Stimulated activated naive CD4-positive, alpha-beta T cell treated with Interleukin-2 at 50 U/mL for 16 hours (primary cell): ENCODE measurements at regions not wholly inside any gene's neighbourhood (a gene's known extent, or its start where the extent isn't known, plus 50 kb on each side); places are given as distances from the start of the nearest gene placed in this dataset.

Experiments used
- DNase-seq: peaks from one replicate; lab custom pipeline; 2025; lab: John Stamatoyannopoulos, UW

DNA sequence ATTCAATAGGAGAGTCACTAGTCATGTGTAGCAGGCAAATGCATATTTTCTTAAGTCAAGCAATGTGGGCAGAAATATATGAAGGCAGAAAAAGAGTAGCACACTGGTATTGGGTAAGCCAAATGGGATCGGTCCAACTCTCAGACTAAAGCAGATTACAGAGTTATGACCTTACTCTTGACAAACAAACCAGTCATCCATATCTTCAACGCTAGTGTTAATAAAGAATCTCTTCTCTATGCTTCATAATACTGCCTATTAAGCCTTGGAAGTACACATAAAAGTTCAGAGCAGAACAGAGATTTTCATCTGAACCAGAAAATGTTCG lies 320.2 kb upstream of the JARID2 start:
- no peak for DNase-seq

DNA sequence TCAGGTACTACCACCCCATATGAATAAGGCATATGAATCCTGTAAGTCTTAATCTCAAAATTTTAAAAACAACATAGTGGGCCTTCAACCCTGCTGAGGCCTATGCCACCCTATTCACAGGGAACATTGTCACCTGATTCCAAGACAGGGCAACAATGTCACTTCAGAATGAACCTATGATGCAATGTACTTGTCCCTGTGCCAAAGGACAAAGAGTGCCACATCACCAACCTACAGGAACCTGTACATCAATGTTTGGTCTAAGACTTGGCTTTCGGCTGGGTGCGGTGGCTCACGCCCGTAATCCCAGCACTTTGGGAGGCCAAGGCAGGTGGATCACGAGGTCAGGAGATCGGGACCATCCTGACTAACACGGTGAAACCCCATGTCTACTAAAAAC lies 318.5 kb upstream of the JARID2 start:
- no peak for DNase-seq

DNA sequence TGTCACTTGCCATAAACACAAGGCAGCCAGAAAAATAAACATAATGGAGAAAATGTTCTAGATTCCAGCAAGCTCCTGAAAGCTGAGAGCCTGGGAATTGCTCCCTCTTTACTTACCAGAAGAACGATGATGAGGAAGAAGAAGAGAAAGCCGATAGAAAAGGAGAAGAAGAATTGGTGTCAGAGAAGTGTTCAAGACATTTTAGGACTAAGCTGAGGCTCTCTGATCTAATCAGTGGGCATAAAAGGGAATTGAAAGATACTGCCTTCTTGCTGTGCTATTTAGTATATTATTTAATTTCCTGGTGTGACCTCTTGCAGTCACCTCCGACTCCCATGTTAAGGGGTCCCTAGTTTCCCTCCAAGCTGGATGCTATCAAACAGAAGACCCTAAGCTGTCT lies 316.6 kb upstream of the JARID2 start:
- DNase-seq = no peak

DNA sequence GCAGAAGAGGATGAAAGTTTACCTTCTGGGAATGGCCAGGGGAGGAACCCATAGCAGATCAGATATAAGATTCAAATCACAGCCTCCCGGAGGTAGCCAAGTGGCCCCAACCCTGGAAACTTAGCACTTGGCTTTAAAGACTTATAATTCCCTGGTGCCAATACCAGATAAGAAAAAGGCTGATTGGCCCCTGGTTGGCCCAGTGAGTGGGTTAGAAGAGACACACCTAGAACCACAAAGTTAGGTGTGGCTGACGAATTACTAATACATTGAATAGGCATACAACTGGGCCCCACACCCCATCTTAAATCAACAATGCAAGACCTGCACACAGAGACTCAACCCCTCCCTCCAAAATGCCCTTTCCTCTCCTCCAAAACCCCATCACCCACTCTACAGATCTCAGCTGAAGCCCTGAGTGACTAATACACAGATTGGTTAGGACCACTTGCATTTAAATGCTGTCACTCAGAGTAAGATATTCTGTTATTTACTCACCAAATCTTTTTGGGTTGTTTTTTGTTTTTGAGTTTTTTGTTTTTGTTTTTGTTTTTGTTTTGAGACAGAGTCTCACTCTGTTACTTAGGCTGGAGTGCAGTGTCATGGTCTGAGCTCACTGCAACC lies 315.4 kb upstream of the JARID2 start:
- DNase-seq = no peak

DNA sequence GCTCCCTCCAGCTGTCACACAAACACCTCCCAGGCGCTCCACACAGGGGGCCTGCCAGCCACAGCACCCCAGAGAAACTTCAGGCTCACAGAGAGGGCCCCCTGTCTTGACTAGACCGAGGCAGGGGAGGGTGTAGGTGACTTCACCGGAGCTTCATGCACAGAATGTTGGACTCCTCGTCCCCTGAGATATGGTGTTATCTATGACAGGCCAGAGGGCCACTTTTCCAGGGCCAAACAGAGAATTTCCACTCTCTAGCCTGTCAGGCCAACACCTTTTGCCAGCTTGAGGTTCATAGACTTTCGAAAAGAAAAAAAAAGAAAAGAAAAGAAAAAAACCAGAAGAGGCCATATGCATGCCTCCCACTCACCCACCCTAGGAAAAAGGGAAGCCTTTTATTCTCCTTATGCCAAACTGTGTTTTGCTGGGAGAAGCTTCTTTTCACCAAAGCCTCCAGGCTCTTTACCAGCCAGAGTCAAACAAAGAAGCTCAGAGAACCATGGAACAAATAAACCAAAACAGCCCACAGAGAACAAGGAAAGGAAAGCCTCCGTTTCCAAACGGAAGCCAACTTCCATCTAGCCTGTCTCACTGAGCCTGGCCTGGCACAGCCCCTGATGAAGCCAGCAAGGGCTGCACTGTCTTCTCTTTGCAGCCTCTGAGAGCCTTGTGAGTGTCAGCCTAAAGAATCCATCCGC lies 313.2 kb upstream of the JARID2 start:
- no peak for DNase-seq

DNA sequence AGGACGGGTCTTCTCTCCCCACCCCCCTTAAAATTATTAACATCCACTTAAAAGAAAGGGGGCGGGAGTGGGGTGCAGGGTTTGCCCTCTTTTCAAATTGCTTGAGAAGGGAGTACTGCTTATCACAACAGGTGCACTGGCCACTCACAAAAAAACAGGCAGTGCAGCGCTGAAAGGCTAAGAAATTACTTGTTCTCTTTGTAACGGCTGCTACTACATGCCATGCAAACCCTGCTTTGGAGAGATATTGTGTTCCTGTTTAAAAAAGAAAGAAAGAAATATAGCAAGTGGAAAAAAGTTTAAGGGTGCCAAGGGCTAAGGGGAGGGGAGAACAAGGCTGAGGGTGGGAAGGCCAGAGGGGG lies 312.7 kb upstream of the JARID2 start:
- no peak for DNase-seq

DNA sequence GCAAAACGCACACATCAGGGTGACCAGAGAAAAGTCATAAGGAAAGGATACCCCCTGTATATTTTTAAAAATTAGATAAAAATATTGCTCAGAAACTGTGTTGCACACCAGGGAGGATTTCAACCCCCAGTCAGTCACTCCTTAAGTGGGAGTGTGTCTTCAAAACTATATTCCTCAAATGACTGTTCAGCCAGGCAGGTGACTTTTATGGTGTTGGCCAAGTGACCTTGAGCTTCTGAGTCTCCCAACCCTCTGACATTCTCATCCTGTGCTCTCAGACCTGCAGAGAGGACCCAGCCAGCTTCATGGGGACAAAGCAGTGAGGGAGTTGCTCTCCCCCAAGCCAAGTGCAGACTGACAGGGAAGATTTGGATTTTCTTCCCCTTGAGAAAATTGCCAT lies 311.9 kb upstream of the JARID2 start:
- no peak for DNase-seq

DNA sequence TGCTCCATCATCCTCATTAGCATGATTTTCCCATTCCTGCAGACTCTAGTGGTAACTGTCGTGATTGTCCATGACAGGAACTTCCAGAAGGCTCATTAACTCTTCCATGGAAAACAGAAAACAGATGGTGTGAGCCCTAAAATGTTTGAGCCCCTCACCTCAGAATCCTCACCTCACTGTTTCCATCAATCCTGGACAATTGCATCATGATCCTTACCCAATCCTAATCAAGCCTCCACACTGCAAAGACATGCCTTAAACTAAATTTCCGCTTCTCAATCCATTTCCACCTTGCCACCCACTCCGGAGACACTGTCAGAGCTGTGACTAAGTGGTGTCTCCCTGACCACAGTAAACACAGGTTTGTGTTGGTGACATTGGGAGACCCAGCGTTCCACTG lies 311.0 kb upstream of the JARID2 start:
- DNase-seq = no peak

DNA sequence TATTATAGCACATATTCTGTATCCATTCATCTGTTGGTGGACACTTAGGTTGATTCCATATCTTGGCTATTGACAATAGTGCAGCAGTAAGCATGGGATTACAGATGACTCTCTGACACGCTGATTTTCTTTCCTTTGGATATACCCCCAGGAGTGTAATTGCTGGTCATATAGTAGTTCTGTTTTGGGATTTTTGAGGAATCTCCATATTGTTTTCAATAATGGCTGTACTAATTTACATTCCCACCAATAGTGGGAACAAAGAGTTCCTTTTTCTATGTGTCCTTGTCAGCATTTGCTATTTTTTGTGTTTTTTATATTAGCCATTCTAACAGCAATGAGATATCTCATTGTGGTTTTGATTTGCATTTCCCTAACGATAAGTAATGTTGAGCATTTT lies 309.0 kb upstream of the JARID2 start:
- no peak for DNase-seq

DNA sequence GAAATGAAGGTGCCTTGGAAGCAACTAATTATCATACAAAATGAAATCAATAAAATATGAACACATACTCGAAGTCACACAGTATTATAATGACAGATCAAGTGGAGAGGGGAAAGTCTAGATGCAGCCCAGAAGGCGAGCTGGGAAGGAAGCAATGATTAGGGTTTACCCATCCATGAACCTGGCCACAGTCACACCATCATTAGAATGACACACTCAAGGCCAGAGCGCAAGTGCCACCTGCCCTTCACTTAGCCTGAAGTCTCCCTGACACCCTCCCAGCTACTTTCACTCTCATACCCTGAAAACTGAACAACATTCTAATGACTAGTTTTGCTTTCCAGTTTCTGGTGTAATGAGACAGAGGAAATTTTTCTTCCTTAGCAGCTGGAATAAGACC lies 302.8 kb upstream of the JARID2 start:
- no peak for DNase-seq

DNA sequence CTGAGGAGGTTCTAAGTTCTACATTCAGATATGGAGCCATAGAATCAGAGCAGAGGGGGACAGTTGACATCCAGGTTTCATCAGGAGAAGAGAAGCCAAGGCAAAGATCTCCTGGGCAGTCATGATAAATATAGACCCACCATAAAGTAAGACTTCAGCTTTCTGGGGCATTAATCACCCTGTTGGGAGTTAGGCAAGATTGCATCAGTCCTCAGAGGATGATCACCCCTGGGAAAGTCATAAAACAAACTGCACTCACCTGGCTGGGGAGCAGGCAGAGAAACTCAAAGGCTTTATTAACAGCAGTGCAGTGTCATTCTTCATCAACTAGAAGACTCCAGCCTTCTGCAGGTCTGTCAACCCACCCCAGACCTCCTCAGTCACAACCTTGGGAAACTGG lies 301.3 kb upstream of the JARID2 start:
- no peak for DNase-seq

DNA sequence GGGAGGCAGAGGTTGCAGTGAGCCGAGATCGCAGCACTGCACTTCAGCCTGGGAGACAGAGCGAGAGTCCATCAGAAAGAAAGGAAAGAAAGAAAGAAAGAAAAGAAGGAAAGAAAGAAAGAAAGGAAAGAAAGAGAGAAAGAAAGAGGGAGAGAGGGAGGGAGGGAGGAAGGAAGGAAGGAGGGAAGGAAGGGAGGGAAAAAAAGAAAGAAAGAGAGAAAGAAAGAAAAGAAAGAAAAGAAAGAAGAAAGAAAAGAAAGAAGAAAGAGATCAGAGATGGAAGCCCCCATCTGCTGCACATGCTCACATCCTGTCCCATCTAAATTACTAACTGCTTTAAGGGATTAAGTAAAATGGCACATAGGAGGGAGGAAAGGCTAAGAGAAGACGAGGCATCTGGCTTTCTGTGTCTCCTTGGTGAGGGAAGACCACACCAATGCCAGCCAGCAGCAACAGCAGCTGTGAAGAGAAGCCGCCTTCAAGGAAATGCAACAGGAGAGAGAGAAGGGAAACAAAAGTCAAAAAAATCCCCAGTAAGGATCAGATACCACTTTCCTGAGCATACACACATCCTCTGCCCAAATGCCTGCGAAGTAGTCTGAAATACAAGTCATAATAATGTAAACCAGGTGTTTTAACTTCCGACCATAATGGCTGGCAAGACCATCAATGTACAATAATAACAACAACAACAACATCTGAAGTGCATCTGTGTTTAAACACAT lies 300.2 kb upstream of the JARID2 start:
- no peak for DNase-seq

DNA sequence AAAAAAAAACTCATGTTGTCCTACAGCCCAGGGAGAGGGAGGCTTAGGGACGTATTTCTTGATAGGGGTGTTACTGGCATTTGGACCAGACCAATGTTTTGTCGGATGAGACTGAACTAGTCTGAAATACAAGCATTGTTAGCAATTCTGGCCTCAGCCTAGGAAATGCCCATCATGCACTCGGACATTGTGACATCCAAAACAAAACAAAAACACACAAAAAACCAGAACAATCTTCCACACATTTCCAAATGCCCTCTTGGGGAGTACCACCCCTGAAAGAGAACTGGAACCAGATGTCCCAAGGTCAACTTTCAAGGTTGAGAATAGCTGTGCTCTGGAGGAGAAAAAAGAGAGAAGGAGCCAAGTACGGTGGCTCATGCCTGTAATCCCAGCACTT lies 299.1 kb upstream of the JARID2 start:
- no peak for DNase-seq

DNA sequence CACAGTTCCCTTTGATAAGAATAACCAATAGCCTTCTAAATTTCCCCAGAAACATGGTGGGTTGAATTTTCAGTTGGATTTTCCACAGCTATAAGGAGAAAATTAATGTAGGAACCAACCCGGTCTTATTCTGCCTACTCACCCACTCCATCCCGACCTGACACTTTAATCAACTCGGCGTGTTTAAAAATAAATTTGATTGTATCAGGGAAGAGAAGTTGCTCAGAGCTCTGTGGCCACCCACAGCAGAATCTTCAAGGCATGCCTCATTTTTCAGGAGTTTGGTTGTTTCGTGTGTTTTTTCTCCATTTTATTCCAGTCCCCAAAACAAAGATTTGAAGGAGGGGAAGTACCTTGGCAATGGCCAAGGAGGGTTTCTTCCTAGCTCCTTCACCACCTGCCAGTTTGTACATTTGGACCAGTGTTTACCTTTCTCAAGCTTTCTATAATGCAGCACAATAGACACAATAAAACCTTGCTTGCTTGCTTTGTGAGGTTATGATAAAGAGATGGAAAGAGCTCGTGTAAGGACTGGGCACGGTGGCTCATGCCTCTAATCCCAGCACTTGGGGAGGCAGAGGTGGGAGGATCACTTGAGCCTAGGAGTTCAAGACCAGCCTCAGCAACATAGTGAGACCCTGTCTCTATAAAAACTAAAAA lies 297.2 kb upstream of the JARID2 start:
- DNase-seq = no peak

DNA sequence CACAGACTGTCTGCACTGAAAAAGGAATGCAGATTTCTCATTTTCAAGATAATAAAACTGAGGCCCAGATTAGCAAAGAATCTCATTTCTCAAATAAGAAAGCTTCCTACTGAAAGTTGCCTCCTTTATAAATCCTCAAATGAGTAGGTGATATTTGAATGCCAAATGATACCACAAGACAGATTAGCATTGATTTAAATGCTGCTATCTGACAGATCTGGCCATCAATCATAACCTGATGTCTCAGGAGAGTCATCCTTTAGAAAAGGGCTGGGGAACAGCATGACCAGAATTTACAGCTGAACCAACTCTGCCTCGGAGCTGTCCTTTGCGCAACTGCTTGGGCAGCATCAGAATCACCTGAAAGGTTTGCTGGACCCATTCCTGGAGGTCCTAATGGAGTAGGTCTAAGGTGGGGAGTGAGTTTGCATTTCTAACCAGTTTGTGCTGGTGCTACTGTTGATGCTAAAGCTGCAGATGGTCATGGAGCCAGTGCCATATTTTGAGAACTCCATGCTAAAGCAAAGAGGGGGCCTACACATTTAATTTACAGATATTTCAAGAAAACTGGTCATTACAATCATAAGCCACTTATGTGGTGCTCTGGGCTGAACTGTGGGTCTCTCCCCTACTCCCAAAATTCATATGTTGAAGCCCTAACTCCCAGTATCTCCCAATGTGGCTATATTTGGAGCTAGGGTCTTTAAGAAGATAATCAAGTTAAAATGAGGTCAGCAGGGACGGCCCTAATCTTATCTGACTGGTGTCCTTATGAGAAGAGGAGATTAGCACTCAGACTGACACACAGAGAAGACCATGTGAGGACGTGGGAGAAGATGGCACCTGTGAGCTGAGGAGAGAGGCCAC lies 295.5 kb upstream of the JARID2 start:
- no peak for DNase-seq

DNA sequence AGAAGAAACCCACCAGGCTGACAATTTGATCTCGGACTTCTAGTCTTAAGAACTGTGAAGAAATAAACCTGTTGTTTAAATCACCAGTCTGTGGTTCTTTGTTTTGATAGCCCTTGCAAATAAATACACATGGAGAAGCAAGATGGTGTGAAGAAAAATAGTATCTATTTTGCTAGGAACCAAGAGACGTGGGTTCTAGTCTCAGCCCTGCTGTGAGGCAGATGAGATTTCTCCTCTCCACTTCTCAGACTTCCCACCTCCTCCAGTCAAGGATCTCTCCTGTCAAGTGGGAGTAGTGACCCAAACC lies 294.9 kb upstream of the JARID2 start:
- no peak for DNase-seq

DNA sequence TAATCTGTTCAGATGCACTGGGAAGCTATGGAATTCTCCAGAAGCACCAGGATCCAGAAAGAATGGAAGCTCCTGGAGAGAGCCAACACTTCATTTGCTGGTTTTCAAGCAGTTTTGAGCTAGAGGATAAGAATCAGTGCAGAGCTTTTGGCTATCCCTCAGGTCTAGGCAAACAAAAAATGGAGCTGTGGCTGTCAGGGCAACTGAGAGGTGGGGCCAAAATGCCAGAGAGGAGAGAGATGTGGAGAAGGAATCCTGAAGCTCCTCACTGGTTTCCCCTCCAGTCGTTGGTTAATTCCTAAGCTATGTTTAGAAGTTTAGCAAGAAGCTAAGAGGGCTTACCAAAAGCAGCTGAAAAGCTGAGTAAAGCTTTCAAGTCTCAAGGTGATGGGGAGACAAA lies 294.2 kb upstream of the JARID2 start:
- DNase-seq = no peak

DNA sequence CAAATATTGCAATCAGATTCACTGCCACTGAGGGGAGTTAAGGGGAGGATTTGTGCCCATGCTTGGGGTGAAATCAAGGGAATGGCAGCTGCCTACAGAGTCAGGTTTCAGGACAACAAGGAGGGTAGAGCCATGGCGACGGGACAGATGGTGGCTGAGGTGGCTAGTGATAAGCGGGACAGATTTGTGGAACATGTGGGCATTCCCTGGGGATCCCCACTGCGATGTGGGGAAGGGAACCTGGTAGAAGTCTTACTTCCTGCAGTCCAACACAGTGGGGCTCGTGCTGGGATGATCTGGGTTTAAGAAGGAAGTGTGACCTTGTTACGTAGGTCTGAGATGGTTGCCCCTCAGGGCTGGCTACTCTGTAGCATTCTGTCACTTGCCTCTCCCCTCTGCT lies 292.0 kb upstream of the JARID2 start:
- no peak for DNase-seq

DNA sequence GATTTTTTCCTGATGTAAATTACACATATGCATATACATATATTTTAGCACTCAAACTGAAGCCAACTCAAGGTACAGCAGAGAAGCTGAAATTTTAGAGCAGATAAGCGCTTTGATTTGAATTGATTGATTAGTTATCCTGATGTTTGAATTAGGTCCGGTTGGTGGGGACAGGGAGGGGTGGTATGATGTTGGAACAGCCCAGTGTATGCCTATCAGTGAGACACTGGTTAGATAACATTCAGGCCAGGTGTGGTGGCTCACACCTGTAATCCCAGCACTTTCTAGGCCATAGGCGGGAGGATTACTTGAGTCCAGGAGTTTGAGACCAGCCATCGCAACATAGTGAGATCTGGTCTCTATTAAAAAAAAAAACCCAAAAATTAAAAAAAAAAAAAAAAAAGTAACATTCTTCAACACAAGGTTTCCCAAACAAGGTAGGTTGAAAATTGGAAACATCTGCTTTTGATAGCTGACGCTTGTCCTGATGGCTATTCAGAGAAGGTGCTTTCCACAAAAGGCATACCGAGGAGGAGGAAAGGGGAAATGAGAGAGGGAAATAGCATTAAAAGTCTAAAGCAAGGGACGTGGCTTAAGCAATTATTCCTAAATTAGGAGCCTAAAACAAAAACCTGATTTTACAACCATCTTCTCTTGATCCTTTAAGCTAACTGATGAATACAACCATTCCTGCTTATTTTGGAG lies 288.4 kb upstream of the JARID2 start:
- DNase-seq = no peak

DNA sequence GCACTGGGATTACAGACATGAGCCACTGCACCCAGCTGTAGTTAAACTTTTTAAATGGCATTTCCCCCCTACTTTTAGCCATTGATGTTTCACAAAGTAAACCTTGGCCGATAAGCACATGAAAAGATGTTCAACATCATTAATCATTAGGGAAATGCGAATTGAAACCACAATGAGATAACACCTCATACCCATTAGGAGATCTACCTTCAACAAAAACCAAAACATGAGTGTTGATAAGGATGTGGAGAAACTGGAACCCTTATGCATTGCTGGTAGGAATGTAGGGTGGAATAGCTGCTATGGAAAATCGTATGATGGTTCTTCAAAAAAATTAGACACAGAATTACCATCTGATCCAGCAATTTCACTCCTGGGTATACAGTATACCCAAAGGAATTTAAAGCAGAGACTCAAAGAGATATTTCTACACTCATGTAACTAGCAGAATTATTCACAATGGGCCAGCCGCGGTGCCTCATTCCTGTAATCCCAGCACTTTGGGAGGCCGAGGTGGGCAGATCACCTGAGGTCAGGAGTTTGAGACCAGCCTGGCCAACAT lies 286.5 kb upstream of the JARID2 start:
- no peak for DNase-seq

DNA sequence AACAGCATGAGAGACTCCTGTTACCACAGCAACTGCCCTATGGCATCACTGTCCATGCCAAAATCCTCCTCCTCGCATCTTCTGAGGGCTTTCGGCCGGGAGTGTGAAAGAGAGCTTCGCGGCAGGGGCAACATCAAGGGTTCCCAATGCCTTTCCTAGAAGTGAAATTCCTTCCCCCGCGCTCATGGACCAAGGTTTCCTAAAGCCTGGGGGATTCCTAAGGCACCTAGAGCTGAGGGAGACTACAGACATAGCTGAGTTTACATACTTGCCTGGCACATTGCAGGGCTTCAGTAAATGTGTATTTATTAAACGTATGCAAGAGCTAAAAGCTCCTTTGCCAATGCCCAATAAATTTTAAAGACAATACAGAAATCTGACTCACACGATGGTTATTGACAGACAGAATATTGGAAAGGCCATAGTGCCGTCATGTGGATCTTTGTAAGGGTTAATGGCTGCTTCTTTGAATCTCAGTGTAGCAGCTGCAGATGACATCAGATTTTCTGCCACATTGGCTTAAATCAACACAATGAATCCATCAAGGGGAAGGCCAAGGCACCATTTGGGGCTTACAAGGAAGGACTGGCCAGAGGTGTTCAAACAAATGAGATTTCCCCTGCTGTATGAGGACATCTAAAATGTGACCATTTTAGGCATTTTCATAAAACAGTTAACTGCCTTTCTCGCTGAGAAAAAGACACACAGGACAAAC lies 281.2 kb upstream of the JARID2 start:
- DNase-seq = no peak
